Fibroblast of gingiva (primary cell): ENCODE measurements at regions not wholly inside any gene's neighbourhood (a gene's known extent, or its start where the extent isn't known, plus 50 kb on each side); places are given as distances from the start of the nearest gene placed in this dataset.

ENCODE experiments used
- DNase-seq: peaks from one replicate; pipeline ENCODE4 v3.0.0-alpha.2; 2011; ENCODE audit warnings: low read depth

- no peak for DNase-seq
Measured at GRCh38 chr1:99573431-99574217, 72.3 kb upstream of the PALMD start.

GRCh38 chr1:99577313-99577712 lies 68.6 kb upstream of the PALMD start:
- no peak for DNase-seq

GRCh38 chr1:99579691-99580172 lies 66.2 kb upstream of the PALMD start:
- DNase-seq: no peak

- DNase-seq: peak; percentile 9
Measured at GRCh38 chr1:99580451-99580850, 65.5 kb upstream of the PALMD start.

- no peak for DNase-seq
Measured at GRCh38 chr1:99587008-99587407, 58.9 kb upstream of the PALMD start.

GRCh38 chr1:99589186-99589636 lies 56.7 kb upstream of the PALMD start:
- no peak for DNase-seq

- peak; percentile 69 for DNase-seq
Measured at GRCh38 chr1:99590578-99591209, 55.2 kb upstream of the PALMD start.

GRCh38 chr1:99591886-99592285 lies 54.0 kb upstream of the PALMD start:
- no peak for DNase-seq

GRCh38 chr1:99594205-99594604 lies 51.7 kb upstream of the PALMD start:
- DNase-seq: no peak

GRCh38 chr1:99595041-99595440 lies 50.9 kb upstream of the PALMD start:
- no peak for DNase-seq

GRCh38 chr1:99595441-99595840 lies 50.5 kb upstream of the PALMD start:
- DNase-seq: no peak
